OCI-LY3 (cell line): ENCODE measurements at regions not wholly inside any gene's neighbourhood (a gene's known extent, or its start where the extent isn't known, plus 50 kb on each side); places are given as distances from the start of the nearest gene placed in this dataset.
"Not testable (repeated sequence)": the region's sequence is repeated elsewhere in the genome, so short reads cannot be mapped to it uniquely, and the experiment has no call there.

Experiments used
- H2AFZ ChIP-seq: fragments of 200-600, 300-600 bp; shearing (Covaris generic); 2 replicates; pipeline ENCODE4 v1.6.0; 2014; ENCODE audit warnings: antibody characterized with exemption, low read depth, low read length
- H3K27ac ChIP-seq: fragments of 200-600, 300-600 bp; sonication (generic); 2 replicates; pipeline ENCODE4 v1.5.1; 2014; ENCODE audit warnings: mild to moderate bottlenecking, low read length, moderate library complexity, mixed read lengths
- H3K27me3 ChIP-seq: fragments of 200-600, 300-600 bp; sonication (generic); 2 replicates; pipeline ENCODE4 v1.6.1; 2014; ENCODE audit warnings: low read depth, low read length, mixed read lengths
- H3K36me3 ChIP-seq: fragments of 200-600, 300-600 bp; sonication (generic); replicated peaks from 2 replicates; pipeline ENCODE3; 2014; ENCODE audit warnings: low read depth, low read length, mixed read lengths
- H3K4me1 ChIP-seq: fragments of 300-600, 200-600 bp; sonication (generic); 2 replicates; pipeline ENCODE4 v1.6.1; 2014; ENCODE audit warnings: low read length, mixed read lengths
- H3K4me2 ChIP-seq: fragments of 200-600, 300-600 bp; sonication (generic); 2 replicates; pipeline ENCODE4 v1.6.1; 2014; ENCODE audit warnings: low read length, mixed read lengths
- H3K4me3 ChIP-seq: fragments of 300-600, 200-600 bp; sonication (generic); 2 replicates; pipeline ENCODE4 v1.5.1; 2014; ENCODE audit warnings: antibody characterized with exemption, mild to moderate bottlenecking, low read length, moderate library complexity
- H3K79me2 ChIP-seq: fragments of 300-600, 200-600 bp; shearing (Covaris generic); 2 replicates; pipeline ENCODE4 v1.6.1; 2014; ENCODE audit warnings: mild to moderate bottlenecking, low read length, mixed read lengths
- H3K9ac ChIP-seq: fragments of 300-600, 200-600 bp; shearing (Covaris generic); 2 replicates; pipeline ENCODE4 v1.6.0; 2014; ENCODE audit warnings: mild to moderate bottlenecking, low read length, moderate library complexity
- H3K9me3 ChIP-seq: fragments of 200-600, 300-600 bp; shearing (Covaris generic); 2 replicates; pipeline ENCODE4 v1.6.1; 2014; ENCODE audit warnings: low read length, mixed read lengths; ENCODE audit not compliant: insufficient read depth
- H4K20me1 ChIP-seq: fragments of 200-600, 300-600 bp; sonication (generic); 2 replicates; pipeline ENCODE4 v1.6.1; 2016; ENCODE audit warnings: low read length, mixed read lengths; ENCODE audit not compliant: insufficient read depth
- CTCF ChIP-seq: fragments of 200-600, 300-600 bp; sonication (generic); IDR thresholded peaks from 2 replicates; pipeline ENCODE4 v1.5.1; 2014; ENCODE audit warnings: antibody characterized with exemption, low read length, low read depth
- EZH2phosphoT487 ChIP-seq: fragments of 200-600 bp; shearing (Covaris generic); IDR thresholded peaks from 2 replicates; pipeline ENCODE4 v1.6.1; 2018; ENCODE audit warnings: antibody characterized with exemption, mixed run types, low read depth

GRCh38 chr19:29040951-29041350 lies 172.0 kb downstream of the UQCRFS1 start:
- no peaks in the 10 kb centered on the region for H3K79me2 ChIP-seq

GRCh38 chr19:29040292-29040691 lies 172.7 kb downstream of the UQCRFS1 start:
- H3K27ac ChIP-seq = no peak overlapping the region
- no peaks in the 10 kb centered on the region for H3K79me2 ChIP-seq
- H4K20me1 ChIP-seq = no peaks in the 10 kb centered on the region
- no peaks in the 10 kb centered on the region for H3K9me3 ChIP-seq
- TF ChIP-seq EZH2phosphoT487 (no peak), CTCF (no peak)
- H3K36me3 ChIP-seq = no peaks in the 10 kb centered on the region
- H3K4me3 ChIP-seq = no peak overlapping the region
- H3K4me2 ChIP-seq = no peak overlapping the region
- H2AFZ ChIP-seq = no peak overlapping the region
- no peaks in the 10 kb centered on the region for H3K4me1 ChIP-seq
- H3K9ac ChIP-seq = no peak overlapping the region
- H3K27me3 ChIP-seq = peaks cover 25% of the 10 kb centered on the region; the same call in 1 of the 2 replicates

More at GRCh38 chr19:29040951-29041350, 172.0 kb downstream of the UQCRFS1 start:
- H3K4me2 ChIP-seq = no peak overlapping the region
- peaks cover 21% of the 10 kb centered on the region; the same call in 1 of the 2 replicates for H3K27me3 ChIP-seq
- no peak overlapping the region for H2AFZ ChIP-seq
- no peaks in the 10 kb centered on the region for H3K36me3 ChIP-seq
- no peaks in the 10 kb centered on the region for H3K4me1 ChIP-seq
- TF ChIP-seq EZH2phosphoT487 (no peak), CTCF (no peak)
- H4K20me1 ChIP-seq = no peaks in the 10 kb centered on the region
- H3K9ac ChIP-seq = no peak overlapping the region
- no peak overlapping the region for H3K27ac ChIP-seq
- no peak overlapping the region for H3K4me3 ChIP-seq
- H3K9me3 ChIP-seq = no peaks in the 10 kb centered on the region

- H3K27me3 ChIP-seq = peaks cover 29% of the 10 kb centered on the region; the same call in 1 of the 2 replicates
- H3K79me2 ChIP-seq, H3K36me3 ChIP-seq, H3K9ac ChIP-seq, H3K27ac ChIP-seq, H3K4me2 ChIP-seq, H4K20me1 ChIP-seq, H2AFZ ChIP-seq, H3K9me3 ChIP-seq, H3K4me1 ChIP-seq, H3K4me3 ChIP-seq: not testable (repeated sequence)
Observed at GRCh38 chr19:29039036-29039435, 173.9 kb downstream of the UQCRFS1 start.

GRCh38 chr19:29031216-29031615 lies 181.7 kb downstream of the UQCRFS1 start:
- TF ChIP-seq CTCF = no peak
- TF ChIP-seq EZH2phosphoT487 = no peak
- H3K27ac ChIP-seq = no peak overlapping the region
- no peaks in the 10 kb centered on the region for H3K79me2 ChIP-seq
- no peaks in the 10 kb centered on the region for H3K36me3 ChIP-seq
- no peaks in the 10 kb centered on the region for H4K20me1 ChIP-seq
- no peak overlapping the region for H3K4me3 ChIP-seq
- no peak overlapping the region for H3K4me2 ChIP-seq
- H3K9me3 ChIP-seq = no peaks in the 10 kb centered on the region
- no peak overlapping the region for H3K9ac ChIP-seq
- peaks cover 16% of the 10 kb centered on the region; the same call in 1 of the 2 replicates for H3K27me3 ChIP-seq
- H3K4me1 ChIP-seq = no peaks in the 10 kb centered on the region
- no peak overlapping the region for H2AFZ ChIP-seq
